A673 (cell line): ENCODE measurements at regions not wholly inside any gene's neighbourhood (a gene's known extent, or its start where the extent isn't known, plus 50 kb on each side); places are given as distances from the start of the nearest gene placed in this dataset.

Source experiments
- CTCF ChIP-seq: fragments of 300-800, 200-600 bp; sonication (generic); conservative IDR thresholded peaks from 2 replicates; pipeline ENCODE4 v1.5.1; 2017; ENCODE audit warnings: low read depth, mild to moderate bottlenecking, antibody characterized with exemption, low read length, moderate library complexity, mixed read lengths
- EZH2 ChIP-seq: fragments of 200-600 bp; sonication (generic); IDR thresholded peaks from 2 replicates; pipeline ENCODE4 v1.6.1; 2017; ENCODE audit warnings: borderline replicate concordance, low read depth, mild to moderate bottlenecking, mixed read lengths, antibody characterized with exemption, low read length; ENCODE audit not compliant: poor library complexity, severe bottlenecking

GRCh38 chr1:4215391-4215790 lies 315.3 kb upstream of the C1orf174 start:
- TF ChIP-seq CTCF (no peak), EZH2 (no peak)
